GM18498 (cell line): ENCODE measurements at regions not wholly inside any gene's neighbourhood (a gene's known extent, or its start where the extent isn't known, plus 50 kb on each side); places are given as distances from the start of the nearest gene placed in this dataset.
"Not testable (repeated sequence)": the region's sequence is repeated elsewhere in the genome, so short reads cannot be mapped to it uniquely, and the experiment has no call there.

ENCODE experiments used
- ATAC-seq: cut with Tn5 transposase; IDR thresholded peaks from one replicate; pipeline ENCODE4 v1.9.1; 2021; ENCODE audit warnings: mild to moderate bottlenecking, moderate library complexity; ENCODE audit not compliant: unreplicated experiment

DNA sequence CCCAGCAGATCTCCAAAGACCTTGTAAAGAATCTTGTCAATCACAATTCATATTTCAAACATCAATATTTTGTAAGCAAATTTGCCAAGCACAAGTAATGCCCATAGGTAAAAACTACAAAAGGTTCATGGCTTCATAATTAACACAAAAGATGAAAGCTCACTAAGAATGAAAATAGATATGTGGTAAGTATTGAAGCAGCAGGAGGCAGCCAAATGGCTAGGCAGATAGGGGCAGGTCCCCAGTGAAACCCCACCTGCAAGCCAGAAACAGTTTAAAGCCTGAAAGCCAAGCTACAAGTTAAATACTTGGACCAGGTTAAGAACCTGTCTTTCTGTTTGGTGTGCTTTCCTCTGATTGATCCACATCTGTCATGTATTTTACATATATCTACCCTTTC, 942.6 kb upstream of the SPRY2 start:
- ATAC-seq = no peak

DNA sequence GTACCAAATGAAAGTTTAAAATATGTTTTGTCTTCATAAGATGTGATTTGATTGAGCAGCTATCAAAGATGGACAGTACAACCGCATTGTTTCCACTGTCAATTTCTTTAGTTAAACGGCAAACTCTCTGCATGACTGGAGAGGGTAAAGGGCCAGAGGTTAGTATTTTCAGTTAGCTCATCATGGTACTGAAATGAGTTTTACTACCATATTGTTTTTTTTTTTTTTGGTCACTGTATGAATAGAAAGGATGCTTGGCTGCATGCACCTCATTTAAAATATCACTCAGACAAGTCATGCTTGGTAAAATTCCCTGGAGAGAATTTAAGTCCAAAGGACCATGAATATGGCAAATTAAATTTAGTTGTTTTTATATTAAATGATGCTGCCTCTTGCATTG, 942.1 kb upstream of the SPRY2 start:
- no peak for ATAC-seq

DNA sequence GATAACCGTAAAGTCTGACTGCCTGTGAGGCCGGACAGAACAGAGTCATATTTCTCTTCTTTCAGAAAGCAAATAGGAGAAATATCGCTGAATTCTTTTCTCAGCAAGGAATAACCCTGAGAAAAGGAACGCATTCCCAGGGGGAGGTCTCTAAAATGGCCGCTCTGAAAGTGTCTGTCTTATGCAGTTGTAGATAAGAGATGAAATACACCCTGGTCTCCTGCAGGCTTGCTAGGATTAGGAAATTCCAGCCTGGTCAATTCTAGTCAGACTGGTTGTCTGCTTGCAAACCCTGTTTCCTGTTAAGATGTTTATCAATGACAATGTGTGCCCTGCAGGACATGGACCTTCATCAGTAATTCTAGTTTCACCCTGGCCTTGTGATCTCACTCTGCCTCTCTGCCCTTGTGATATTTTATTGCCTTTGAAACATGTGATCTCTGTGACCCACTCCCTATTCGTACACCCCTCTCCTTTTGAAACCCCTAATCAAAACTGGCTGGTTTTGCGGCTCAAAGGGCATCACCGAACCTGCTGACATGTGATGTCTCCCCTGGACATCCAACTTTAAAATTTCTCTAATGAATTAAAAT, 934.8 kb upstream of the SPRY2 start:
- no peak for ATAC-seq

DNA sequence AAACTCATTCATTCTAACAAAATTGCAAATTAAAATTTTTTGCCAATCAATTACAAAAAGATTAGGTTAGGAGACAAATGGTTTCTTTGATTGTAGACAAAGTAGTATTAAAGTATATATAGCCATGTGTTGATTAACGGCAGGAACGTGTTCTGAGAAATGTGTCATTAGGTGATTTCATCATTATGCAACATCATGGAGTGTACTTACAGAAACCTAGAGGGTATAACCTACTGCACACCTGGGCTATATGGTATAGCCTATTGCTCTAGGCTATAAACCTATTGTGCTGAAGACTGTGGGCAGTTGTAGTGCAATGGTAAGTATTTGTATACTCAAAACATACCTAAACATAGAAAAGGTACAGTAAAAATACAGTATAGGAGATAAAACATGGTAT, 906.8 kb upstream of the SPRY2 start:
- no peak for ATAC-seq

DNA sequence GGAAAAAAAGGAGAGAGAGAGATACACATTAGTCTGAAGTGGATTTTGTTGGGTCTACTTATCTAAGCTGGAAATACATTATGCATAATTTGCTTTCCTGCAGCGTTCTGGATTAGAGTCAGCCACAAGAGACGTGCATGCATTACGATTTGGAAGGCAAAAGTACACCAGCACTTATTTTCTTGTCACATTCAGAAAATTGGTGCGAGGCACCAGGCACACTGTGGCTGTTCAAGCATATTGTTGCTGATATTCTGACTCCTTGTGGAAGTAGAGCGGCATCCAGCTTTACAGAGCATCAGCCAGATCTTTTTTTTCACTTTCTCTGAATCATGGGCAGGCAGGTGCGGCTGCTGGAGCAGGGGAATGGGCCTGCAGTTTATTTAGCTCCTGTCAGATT, 905.6 kb upstream of the SPRY2 start:
- no peak for ATAC-seq

DNA sequence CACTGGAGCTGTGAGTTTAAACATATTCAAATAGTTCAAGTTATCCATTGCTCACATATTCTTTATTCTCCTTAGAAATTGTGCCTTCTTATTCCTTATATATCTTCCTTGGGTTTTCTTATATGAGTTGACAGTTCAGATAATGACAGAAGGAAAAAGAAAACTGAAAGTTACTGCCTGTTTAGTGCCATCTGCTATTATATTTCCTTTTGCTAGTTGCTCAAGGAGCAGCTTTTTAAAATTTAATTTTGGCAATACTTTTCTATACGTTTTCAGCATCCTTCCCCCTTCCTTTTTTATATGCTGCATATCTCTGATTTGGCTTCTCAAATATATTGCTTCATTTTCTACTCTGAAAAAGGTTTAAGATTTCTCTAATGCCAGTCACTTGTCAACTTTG, 903.1 kb upstream of the SPRY2 start:
- no peak for ATAC-seq

DNA sequence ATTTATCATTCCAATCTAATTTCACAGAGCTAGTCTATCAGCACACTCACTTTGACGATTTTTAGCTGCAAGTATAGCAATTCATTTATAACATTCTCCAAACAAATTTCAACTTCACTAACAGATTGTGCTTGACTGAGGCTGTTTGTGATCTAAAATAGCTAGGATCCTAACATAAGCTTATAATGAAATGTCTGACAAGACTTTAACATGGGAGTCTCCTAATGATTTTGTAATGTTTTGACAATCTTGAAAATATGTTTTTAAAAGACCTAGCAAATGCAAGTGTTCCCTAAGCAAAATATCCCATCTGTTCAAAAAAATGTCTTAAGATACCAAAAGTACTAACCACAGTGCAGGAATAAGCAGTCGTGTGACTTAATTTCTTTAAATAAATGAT, 889.5 kb upstream of the SPRY2 start:
- ATAC-seq = no peak

DNA sequence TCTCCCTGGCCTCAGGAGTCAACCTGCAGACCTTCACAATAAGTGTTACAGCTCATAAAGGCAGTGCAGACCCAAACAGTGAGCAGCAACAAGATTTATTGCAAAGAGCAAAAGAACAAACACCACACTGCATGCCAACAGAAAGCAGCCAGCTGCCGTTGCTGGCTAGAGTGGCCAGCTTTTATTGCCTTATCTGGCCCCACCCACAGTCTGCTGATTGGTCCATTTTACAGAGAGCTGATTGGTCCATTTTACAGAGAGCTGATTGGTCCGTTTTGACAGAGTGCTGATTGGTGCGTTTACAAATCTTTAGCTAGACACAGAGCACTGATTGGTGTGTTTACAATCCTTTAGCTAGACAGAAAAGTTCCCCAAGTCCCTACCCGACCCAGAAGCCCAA, 885.9 kb upstream of the SPRY2 start:
- not testable (repeated sequence) for ATAC-seq

DNA sequence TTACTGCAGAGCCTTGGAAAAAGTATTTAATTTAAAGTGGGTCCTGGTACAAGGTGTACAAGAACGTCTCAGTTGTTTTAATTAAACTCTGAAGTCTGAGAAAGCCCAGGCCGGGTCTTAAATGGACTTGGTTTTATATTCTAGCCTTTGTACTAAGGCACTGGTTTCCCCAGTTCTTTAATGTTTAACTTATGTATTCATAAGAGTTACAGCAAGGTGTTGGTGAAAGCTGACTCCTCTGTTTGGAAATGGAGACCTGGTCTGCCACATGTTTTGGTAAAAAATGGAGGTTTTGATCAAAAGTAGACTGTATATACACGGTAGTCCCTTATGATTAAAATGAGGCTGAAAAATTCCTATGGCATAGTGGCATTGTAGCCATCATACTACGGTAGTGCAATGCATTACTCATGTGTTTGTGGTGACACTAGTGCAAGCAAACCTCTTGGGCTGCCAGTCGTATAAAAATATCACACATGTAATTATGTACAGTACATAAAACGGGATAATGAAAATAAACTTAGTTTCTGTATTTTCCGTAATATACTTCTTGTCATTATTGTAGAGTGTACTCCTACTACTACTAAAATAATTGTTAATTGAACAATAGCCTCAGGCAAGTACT, 883.4 kb upstream of the SPRY2 start:
- ATAC-seq = no peak

DNA sequence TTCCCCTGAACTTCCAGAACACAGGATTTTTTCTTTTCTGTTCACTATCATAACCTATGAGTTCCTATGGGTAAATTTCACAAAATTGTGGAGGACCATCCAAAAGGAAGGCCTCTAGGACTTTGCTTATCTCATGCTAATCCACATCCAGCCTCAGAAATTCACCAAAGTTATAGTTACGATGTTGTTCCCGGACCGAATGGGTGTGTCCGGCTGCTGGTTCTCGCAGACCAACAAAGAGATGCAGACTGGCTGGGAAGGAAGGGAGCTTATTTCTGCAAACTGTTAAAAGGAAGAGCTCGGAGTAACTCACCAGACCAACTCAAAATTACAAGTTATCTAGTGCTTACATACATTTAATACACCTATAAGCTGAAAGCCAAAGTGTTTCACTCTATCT, 882.9 kb upstream of the SPRY2 start:
- no peak for ATAC-seq

DNA sequence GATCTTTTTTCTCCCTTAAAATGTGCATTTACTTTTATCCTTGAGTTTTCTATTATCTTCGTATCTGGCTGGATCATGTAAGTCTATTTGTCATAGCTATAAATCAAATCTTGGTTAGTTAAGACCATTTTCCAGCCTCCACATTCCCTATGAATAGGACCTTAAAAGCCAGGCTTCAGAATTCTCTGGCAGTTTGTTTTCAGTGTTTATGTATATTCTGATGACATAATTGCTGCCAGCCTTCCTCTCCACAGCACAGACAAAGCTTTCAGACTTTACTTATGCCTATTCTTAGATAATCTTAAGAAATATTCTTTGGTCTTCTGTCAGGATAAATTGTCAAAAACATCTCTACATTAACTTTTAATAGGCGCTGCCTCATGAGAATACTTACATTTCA, 870.8 kb upstream of the SPRY2 start:
- ATAC-seq = no peak

DNA sequence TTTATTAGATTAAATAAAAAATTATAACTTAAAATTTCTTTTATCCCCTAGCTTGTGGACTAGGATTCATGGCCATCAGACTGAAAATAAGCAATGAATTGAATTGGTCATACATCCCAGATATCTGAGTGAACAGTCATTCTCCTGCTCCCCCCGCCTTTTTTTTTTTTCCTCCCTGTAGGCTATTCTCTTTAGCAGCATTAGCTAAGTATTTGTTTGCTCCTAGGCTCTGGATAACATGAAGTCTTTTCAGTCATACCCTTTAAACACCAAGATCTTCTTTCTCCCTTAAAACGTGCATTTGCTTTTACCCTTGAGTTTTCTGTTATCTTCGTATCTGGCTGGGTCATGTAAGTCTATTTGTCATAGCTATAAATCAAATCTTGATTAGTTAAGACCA, 866.7 kb upstream of the SPRY2 start:
- no peak for ATAC-seq

DNA sequence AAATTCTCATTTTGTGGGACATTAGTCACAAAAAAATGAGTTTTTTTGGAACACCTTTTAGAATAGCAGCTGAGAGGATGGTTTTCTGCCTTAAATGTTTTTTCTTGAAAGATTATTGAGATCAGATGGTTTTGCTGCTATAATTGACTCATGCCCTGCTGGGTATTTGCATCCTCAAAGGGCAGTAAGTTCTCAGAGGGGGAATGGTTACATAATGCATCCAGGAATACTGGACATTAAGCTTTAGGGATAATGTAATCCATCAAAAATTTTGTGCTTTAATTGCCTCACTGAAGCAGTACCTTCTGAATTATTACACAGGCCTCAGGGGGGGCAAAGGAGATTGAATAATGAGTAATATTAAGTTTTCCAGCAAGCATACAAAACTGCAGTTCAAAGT, 866.3 kb upstream of the SPRY2 start:
- ATAC-seq = no peak

DNA sequence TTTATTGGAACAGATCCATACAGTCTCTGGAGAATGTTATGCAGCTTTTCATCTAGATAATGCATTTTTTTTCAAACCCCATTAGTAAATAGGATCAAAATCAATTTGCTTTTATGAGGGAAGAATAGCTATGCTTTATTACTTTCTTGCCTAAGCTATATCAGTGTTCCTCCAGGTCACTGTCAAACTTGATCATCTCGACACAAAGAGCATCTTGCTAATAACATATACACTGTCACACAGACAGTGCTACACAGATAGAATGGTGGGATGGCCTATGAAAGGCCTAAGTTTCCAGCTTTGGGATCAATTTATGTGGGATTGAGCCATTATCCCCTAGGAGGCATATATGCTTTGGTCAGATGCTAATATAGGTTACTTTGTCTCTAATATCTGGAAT, 862.9 kb upstream of the SPRY2 start:
- no peak for ATAC-seq

DNA sequence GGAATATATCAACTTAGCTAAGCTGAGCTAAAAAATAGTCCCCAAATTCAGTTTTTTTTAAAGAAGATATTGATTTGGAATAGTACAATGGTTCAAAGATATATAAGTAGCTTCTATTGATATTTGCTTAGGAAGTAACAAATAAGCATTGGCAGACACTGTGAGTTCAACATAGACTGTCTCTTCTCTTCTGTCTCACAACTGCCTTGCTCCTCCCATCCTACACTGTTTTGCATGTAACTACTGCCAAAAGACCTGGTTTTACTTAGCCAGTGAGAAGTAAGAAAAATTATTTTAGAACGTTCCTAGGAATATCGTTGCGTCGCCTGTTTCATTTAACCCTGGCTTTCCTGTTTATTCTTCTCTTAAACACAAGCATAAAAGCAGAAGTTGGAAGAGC, 859.0 kb upstream of the SPRY2 start:
- ATAC-seq = no peak

DNA sequence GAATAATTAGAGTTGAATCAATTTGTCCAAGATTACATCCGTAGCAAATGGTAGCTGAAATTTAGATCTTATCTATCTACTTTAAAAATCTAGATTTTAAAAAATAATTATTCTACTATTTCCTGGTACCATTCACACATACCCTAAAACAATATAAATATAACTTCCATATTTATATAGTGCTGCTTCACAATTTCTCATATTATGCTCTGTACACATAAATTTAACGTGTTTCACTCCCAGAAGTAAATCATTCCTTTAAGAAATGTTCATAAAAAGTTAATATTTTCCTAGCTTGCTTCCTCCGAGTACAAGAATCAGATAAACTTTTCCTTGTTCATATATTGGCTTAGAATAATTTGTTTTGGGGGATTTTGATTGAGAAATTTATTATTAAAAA, 857.0 kb upstream of the SPRY2 start:
- ATAC-seq = no peak

DNA sequence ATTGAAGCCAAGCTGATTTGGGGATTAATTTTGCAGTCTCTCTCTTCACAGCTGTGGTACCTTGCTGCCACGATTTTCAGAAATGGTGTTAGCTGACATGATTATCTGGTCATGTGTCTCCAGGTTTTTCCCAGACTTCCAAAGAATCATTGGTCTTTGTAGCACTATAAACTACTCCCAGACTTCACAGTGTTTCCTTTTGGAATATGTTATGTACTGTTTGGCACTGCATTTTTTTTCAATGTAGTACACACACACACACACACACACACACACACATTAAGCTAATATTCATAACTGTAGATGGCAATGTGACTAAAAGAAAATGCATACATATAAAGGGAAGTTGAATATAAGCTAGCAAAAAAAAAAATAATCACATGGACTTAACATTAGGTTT, 856.6 kb upstream of the SPRY2 start:
- ATAC-seq = no peak

DNA sequence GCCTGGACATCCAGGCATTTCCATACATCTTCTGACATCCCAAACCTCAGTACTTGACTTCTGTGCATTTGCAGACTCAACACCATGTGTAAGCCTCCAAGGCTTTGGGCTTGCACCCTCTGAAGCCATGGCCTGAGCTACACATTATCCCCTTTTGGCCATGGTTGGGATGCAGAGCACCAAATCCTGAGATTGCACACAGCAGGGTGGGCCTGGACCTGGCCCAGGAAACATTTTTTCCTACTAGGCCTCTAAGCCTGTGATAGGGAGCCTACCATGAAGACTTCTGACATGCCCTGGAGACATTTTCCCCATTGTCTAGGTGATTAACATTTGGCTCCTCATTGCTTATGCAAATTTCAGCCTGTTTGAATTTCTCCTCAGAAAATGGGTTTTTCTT, 853.4 kb upstream of the SPRY2 start:
- ATAC-seq = no peak

DNA sequence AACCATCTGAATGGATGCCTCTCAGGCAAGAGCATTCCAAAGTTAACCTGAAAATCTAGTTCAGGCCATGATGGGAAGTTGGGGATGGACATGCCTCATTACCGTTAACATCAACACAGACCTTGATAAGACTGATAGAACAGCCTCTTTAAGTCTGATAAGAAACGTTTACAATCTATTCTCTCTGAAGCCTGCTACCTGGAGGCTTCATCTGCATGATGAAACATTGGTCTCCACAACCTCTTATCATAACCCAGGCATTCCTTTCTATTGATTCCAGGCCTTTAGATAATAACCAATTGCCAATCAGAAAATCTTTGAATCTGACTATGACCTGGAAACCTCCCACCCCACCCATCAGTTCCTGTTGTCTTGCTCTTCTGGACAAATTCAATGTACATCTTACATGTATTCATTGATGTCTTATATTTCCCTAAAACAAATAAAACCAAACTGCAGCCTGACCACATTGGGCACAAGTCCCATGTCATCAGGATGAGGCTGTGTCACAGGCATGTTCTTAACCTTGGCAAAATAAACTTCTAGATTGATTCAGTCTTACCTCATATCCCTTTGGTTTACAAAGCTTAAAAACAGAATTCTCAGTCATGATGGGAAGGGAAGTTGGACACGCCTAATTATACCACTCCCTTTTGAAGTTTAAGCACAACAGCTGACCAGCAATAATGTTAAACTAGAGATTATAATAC, 843.8 kb upstream of the SPRY2 start:
- ATAC-seq = no peak

DNA sequence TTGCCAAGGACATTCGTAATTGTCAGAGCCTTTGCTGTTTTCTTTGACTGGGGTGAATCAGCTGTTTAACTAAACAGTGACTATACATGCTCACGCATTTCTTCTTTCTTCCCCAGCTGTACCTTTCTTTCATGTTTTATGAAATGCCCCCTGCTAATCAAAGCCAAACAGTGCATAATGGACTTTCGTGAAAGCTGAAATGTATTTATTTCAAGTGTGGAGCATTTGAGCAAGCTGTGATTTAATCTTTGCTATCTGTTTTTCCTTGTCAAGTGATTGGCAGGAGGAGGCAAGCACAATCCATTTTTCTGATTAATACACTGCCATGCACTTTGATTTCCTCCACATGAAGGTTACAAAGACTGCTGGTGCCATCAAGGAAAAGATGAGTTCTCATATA, 831.7 kb upstream of the SPRY2 start:
- ATAC-seq = no peak

DNA sequence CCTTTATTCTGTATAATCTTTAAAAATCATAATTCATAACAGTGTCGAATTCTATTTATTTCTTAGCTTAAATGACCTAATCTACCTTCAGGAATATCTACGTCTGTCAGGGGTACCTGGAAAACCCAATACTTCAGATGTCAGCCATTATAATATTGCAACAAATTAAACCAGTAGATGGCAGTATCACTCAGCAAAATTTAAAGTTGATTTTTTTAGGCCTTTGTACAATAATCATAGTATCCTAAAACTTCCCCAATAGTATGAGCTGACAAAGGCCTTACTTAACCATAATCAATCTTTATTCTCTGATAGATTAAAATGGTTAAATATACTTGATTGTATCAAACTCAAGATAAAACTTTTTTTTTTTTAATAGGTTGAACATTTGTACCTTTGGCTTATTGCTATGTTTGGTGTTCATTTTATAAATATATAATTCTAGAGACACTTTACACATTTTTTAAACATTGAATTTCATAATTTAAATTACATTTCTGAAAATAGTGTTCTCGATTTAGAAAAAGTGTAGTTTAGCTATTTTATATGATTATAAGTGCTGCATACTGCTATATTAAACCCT, 830.2 kb upstream of the SPRY2 start:
- peak; percentile 50 for ATAC-seq

DNA sequence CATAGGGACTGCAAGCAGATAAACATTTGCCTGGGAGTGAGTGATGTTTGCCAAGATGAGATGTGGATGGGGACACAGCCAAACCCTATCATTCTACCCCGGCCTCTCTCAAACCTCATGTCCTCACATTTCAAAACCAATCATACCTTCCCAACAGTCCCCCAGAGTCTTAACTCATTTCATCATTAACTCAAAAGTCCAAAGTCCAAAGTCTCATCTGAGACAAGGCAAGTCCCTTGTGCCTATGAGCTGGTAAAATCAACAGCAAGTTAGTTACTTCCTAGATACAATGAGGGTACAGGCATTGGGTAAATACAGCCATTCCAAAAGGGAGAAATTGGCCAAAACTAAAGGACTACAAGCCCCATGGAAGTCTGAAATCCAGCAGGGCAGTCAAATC, 822.9 kb upstream of the SPRY2 start:
- ATAC-seq = not testable (repeated sequence)
